T-helper 22 cell (primary cell): ENCODE measurements at regions not wholly inside any gene's neighbourhood (a gene's known extent, or its start where the extent isn't known, plus 50 kb on each side); places are given as distances from the start of the nearest gene placed in this dataset.

Source experiments
- DNase-seq: peaks from one replicate; pipeline ENCODE4 v3.0.0-alpha.2; 2020; ENCODE audit warnings: low read depth

DNA sequence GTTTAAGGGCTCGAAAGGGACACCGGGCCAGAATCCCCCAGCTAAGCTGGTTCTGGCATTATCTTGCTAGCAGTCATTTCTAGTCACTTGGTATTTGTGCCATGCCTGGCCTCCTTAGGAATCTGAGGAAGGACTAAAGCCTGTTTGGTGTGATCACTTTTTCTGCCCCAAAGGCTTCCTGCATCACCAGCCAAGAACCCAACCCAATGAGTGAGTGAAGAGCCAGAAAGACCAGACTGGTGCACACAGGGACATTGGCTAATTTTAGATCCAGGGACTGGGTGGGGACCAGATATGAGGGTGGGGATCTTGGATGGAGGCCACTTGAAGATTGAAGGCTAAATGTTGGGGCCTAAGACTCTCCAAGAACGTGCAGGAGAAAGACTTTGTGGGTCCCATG, 411.9 kb upstream of the TNP1 start:
- no peak for DNase-seq

DNA sequence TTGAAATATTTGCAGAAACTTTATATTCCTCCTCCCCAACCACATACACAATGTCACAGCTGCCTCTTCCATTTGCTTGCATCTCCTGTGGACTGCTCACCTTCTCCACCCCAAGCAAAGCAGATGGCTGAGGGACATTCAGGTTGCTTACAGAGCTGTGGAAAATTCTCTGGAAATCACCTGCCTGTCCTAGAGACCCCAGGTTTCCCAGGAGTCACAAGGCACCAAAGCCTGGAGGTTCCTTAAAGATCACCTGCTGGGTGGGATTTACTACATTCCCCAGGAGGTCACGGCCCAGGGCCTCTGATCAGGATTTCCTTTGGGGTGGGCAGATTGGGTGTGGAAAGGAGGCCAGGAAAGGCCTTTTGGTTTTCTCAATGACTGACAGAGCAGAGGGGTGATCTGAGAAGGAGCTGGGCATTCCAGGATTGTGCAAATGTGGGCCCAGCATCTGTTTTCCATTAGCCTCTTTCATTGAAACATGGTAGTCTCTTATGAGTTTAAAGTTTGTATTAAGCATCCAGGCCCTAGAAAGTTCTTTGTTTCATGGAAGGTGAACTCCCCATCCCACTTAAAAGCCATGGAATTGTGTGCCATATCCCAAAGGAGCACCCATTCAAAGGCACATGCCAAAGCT, 410.7 kb upstream of the TNP1 start:
- DNase-seq, result no peak

DNA sequence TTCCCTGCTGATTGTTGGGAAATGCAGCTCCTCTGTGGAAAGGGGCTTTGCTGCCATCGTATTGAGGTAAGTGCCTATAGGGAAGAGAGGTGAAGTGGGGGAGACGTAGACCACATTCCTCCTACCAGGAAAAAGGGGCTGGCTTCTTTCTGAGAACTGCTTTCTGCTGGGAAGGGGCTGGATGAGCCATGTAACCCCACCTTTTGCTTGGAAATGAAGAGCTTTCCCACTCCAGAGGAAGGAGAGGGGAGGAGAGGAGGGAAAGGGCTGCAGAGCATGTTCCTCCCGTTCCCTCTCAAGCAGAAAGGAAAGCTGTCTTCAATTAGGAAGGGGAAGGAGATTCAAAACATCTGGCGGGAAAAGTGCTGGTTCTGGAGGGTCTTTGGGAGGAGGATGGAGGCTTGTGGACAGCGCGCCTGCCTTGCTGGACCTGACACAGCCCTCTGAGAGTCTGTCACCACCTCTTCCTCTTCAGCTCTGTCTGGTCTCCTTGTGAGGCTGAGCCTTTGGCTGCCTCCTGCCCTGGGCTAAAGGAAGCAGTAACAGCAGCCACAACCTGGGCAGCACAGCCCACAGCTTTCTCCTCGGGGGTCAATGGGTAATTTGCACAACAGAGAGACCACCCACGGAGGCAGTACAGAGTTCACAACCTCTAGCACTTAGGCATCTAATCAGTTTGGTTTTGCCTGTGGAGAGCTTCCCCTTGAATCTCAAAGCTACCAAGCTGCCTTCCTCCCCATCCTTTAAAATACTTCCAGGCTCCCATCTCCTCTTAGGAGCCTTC, 410.0 kb upstream of the TNP1 start:
- DNase-seq, result no peak

DNA sequence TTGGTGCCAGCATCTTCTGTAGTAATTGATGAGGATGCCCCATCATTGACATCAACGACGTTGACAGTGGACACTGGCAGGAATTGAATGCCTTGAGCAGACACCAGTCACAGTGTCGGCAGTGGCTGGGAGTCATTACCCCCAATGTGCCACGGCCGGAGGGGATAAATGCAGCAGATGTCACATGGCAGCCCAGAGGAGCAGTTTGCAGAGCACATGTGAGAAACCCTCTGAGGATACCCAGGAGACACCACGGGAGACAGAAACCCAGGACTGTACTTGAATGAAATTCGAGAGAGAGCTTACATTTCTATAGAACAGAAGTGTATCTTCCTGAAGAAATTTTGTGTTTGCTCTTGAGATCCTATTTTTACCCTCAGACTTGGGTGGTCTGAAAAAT, 409.1 kb upstream of the TNP1 start:
- no peak for DNase-seq

DNA sequence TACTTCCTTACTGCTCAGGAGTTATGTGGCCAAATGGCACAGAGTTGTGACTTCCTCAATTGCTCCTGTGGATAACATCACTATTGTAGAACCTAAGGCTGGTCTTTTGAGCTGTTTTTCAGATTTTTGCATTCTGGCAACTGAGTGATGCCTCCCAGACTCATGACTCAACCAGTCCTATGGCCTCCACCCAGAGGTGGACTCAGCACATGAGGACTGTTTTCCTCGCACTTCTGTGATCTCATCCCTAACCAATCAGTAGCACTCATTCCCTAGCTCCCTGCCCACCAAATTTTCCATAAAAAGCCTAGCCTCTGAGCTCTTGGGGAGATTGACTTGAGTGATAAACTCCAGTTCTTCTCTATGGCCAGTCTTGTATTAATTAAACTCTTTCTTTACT, 407.9 kb upstream of the TNP1 start:
- no peak for DNase-seq

DNA sequence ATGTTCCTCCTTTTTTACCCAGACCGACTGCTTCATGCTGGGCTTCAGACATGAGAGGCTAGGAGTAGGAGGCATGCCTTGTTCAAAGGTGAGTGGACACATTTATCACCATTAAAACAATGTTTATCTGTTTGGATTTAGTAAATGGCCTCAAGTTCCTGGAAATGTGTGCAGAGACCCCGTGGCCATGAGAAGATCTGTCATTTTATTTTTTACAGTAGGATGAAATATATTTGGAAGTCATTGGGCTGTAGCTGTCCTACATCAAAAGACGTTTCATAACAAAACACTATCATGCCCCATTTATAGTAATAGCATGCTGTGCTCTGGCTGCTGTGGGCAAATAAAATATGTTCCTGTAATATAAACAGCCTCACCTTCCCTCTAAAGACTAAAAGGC, 403.9 kb upstream of the TNP1 start:
- DNase-seq, result no peak

DNA sequence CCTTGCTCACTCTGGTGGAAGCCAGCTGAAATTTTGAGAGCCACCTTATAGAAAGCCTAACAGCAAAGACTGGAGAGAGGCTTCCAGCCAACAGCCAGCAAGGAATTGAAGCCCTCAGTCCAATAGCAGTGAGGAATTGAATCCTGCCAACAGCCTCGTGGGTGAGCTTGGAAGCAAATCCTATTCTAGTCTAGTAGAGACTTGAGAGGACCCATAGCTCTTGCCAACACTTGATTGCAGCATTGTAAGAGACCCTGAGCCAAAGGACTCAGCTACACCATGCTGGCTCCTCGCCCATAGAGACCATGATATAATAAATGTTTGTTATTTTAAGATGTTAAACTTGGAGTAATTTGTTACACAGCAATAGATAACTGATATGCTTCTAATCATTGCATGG, 403.0 kb upstream of the TNP1 start:
- DNase-seq, result no peak

DNA sequence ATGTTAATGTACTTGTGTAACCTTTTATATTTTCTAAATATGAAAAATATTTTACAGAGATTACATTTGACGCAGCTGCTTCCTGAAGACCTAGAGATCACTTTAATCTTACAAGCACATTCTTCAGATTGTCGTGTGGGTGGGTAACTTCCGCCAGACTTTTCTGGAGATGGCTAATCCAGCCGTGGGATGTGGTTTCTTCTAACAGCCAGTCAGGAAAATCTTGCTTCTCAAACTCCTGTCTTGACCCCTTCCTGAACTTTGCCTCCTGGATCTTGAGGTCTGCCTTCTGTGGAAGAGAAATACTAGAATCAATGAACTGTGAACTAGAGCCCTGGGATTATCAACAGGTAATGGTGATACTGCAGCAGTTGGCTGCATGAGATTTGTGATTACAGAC, 401.6 kb upstream of the TNP1 start:
- no peak for DNase-seq

DNA sequence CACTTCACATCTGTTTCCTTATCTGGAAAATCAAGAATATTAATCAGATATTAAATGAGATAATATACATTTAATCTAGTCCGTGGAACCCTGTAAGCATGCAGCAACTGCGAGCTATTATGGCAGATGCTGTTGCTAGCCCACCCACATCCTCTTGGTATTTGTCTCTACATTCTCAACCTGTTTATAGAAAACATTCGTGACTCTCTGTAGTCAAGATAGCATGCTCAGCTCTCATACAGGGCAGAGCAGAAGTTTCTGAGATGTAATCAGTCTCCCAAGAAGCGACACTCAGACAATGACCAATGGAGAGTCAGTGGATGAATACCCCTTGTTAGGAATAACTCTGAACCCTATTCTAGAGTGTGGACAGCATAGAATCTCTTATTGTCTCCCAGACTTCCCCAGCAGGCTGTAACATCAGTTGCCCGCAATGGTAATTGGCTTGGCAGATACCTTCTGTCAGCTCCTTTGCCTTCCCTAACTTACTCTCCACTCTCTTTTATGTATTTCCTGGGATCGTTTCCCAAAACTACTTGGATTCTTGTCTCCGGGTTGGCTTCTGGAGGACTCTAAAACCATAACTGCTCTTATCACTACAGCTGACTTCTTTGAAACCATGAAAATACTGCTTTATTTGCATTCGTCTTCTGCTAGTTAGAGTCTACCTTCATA, 400.7 kb upstream of the TNP1 start:
- no peak for DNase-seq

DNA sequence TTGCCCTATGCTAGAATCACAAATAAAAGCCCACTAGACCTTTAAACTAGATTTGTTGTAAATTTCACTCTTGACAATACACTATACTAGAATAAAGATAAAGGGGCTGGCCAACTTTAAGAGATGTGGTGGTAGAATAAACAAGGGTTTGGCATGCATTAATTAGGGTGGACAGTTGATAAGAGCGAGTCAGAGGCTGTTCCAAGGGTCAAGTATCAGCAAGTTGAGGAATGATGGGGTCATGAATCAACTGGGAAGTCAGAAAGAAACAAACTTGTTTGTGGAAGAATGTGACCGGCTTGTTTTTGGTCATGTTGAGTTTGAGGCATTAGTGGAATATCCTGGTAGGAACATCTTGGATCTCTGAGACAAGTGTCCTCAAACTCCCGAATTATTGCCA, 398.3 kb upstream of the TNP1 start:
- DNase-seq, result no peak

DNA sequence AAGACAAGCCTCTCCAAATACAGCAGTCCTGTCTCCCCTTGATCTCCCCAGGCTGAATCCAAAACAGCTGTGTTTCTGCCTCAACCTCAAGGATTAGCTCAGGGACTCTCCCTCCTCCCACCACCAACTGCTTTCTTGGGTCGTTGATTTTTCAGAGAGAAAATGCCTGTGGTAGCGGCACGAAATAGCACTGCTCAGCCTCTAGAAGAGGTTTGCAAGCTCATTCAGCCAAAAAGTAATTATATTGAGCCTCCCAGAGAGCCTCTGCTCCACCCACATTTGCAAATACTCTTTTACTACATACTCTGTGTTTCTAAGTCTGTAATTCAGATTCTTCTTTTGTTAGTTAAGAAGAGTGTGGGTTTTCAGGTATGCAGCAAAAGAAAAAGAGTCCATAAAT, 396.4 kb upstream of the TNP1 start:
- no peak for DNase-seq

DNA sequence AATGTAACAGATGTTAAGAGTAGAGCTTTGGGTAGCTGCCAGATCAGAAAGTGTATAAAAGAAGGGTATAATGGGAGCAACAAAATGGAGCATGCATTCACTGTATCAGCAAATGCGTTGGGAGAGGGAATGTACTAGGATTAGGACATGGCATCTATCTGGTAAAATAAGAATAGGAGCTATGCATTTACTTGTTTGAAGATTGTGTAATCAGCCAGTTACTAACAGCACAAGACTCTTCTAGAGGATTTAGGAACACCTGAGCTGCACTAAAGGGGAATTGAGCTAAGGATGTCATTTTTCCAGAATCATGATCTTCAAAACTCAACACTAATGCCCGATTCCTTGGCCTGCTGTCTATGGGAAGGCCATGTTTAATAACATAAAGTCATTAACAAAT, 394.2 kb upstream of the TNP1 start:
- no peak for DNase-seq

DNA sequence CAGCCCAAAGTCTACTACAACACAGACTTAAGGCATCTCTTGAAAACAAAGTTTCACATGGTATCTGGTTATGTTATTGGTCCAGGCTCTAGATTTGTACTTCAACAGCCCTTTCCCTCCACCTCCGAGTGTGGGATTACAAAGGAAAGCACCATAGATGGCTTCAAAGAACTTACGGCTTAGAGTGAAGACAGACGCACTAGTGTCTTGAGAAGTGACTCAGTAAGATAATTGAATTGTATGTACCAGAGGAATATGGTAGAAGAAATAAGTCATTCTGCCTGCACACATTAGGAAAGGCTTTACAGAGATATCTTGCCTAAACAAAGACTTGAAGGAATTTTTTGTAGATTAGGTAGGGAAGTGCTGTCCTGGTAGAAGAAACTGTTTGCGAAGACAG, 392.3 kb upstream of the TNP1 start:
- no peak for DNase-seq

DNA sequence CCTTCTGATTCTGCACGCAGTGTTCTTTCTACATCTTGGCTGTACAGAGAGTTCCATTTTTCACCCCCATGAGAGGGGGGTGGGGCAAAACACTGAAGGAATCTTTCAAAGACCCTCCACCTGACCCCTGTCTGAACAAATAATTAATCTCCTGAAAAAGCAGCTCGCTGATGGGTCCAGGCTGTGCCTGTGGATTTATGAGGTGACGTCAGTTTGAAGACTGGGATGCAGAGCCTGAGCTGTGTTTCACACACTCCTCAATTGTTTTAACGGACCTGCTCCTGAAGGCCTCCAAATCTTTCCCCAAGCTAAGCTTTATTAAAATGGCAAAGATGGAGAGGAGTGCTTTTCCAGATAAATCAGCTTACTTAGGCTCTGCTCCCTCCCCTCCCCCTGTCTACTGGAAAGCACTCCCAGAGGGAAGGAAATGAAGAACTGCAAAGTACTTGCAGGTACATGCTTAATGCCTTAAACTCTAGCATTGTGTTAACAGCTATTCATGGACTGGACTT, 390.2 kb upstream of the TNP1 start:
- DNase-seq, result no peak

DNA sequence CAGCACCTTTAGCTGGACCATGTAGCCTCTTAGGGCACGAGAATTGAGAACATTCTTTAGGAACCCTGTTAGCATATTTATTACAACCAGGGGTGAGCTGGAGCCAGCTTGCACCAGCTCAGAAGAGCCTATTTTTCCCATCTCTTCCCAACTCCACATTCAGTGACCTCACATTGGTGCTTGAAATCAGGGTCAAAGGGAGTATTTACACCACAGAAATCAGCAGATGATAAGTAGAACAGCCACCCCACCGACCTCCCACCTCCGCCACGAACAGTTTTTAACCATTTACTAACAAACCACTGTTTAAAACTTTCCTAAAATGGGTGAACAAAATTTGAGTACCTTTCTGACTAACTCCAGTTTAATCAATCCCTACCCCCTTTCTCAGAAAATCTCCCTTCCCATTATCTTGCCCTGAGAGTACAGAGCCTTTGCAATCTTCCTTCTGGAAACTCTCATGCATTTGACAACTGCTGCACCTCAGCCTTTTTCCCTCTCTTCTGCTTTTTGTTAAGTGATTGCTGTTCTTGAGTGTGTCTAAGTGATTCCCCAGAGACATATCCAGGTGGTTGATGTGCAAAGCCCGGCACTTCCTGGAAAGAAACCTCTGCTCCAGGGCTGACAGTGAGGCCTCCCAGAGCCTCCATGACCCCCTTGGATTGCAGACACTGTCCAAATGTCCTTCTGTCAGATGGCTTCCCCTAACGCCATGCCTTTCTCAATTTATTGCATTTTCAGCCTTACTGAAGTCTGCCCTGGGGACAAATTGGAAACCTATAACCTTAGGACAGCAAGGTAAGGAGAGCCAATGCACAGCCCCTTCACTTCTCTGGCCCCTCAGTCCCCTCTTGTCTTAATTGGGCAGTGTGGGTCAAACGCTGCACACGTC, 389.5 kb upstream of the TNP1 start:
- DNase-seq, result no peak

DNA sequence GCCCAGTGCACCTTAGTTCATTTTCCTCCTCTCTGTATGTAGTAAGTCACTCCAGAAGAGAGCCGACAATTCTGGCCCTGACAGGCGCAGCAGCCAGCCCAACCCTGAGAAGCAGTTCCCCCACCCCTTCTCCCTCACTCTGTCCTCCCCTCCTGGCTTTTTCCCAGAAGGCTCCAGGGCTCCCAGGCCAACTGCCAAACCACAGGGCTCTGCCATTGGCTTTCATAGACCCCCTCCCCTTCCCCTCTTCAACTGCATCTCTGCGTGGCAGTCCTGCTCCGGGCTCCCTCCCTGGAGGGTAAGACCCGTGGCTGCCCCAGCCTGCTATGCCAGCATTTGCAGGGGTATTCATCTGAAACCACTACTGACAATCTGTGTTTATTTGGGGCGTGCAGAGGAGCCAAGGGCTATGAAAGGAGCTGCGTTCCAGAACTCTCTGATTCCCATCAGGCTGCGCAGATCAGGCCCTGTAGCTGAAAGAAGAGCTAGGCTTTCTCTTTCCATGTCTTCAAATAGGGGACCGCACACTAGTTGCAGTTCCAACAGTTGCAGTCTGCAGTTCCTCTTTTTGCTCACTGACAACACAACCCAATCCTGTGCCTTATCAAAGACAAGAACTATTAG, 388.6 kb upstream of the TNP1 start:
- no peak for DNase-seq

DNA sequence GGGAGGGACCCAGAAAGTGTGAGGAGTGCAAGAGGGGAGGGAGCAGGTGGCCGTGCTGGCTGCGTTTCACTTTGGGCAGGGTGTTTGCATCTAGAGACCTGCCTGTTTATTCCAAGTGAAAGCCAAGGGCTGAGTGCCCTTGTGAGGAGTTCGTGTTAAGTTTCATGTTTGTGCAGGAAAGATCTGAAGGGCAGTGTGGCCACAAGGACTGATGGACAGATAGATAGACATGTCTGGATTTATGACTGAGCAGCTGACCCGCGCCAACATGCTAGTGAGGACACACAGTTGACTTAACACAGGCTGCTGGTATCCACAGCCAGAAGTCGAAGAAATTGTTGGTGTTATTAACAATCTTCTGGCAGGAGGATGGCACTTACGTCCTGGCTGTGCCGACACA, 387.6 kb upstream of the TNP1 start:
- DNase-seq, result no peak

DNA sequence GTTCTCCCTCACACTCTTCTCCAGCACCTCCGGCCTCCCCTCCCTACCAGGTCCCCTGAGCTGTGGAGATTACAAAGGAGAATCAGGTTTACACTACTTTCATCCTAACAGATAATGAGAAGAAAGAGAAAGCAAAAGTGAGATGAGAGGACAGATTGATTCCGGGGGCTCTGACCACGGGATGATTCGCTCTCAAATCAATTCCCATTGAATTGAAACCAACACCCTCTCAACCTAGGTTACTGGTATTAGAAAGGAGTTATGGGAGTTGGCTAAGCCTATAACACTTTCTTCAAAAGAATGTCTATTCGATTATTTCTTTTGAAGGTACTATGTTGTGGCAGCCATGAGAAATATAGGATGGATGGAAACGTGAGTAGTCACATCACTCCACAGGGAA, 386.2 kb upstream of the TNP1 start:
- no peak for DNase-seq

DNA sequence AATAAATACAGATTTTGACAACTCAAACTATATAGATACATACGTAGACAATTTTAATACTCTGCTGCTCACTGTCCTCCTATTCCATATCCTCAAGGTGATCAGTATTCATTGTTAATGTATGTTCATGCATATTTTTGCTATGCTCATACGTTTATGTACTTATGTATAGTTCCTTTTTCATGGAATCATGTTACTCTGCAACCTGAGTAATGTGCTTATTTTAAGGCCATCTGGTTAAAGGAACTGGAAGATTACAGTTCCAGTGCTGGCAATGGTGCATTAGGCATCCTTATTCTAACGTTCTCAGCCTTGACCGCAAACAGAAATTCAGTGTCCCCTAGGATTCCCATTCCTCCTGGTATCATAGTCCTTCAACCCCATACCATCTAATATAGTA, 385.0 kb upstream of the TNP1 start:
- no peak for DNase-seq

DNA sequence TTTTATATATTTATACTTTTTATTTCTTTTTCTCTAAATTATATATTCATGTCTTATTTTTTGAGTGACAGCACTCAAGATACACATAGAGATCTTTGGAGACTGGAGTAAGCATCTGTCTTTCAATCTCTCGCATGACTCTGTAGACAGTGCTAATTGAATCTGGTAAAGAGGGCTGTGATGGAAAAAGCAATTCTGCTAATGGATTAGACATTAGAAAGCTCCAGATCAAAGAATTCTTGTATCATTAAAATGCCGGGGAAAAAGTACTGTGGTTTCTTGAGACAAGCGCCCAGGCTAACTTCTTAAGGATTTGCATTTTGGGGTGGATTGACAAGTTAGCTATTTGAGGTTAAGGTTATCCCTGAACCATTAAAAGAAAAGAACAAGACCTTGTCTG, 383.1 kb upstream of the TNP1 start:
- DNase-seq, result no peak

DNA sequence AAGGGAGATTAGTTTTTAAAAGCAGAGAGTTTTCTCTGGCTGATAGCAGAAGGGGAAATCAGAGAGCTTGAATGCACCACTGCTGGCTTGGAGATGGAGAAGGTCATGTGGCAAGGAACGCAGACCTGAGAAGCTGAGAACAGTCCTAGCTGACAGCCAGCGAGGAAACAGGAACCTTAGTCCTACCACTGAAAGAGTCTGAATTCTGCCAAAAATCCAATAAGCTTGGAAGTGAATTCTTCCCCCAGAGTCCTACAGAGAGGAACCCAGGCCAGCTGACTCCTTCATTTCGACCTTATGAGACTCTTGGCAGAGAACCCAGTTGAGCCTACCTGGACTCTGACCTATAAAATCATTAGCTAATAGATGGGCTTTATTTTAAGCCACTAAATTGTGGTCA, 371.9 kb upstream of the TNP1 start:
- no peak for DNase-seq

DNA sequence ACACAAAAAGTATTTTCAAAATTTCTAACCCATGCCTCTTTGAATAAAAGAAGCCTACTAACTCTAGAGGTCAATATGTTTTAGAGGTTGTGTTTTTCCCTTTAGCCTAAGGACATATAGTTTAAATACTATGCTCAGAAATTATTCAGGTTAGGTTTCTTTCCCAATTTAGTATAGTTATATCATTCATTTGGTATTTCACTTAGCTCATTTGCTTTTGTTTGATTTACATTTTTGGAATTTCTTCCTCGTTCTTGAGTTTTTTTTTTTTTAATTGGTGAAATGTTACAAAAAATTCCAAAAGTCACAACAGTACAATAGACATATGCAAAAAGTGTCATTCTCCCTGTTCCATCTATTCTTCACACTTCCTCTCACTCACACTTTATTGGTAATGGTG, 371.3 kb upstream of the TNP1 start:
- DNase-seq, result no peak
